Retinal pigment epithelial cell (primary cell): ENCODE measurements at regions not wholly inside any gene's neighbourhood (a gene's known extent, or its start where the extent isn't known, plus 50 kb on each side); places are given as distances from the start of the nearest gene placed in this dataset.

Experiments
- DNase-seq: peaks from one replicate; pipeline ENCODE4 v3.0.0-alpha.2; 2010; ENCODE audit warnings: low read depth
- H3K4me3 ChIP-seq: 2 replicates; pipeline ENCODE4 v1.5.1; 2011; ENCODE audit warnings: mild to moderate bottlenecking, low read length, control low read depth, moderate library complexity
- CTCF ChIP-seq: conservative IDR thresholded peaks from 2 replicates; pipeline ENCODE4 v1.5.1; 2011; ENCODE audit warnings: low read depth, low read length, control low read depth, inconsistent platforms

- DNase-seq, result no peak
- H3K4me3 ChIP-seq, result no peak overlapping the region
- TF ChIP-seq CTCF, result no peak
These were observed 67.5 kb downstream of the YIPF5 start for GRCh38 chr5:144102979-144103378.

GRCh38 chr5:144103611-144104485 is 66.6 kb downstream of the YIPF5 start:
- DNase-seq, result no peak
- no peak overlapping the region for H3K4me3 ChIP-seq
- no peak for TF ChIP-seq CTCF

- DNase-seq, result no peak
- H3K4me3 ChIP-seq, result no peak overlapping the region
- TF ChIP-seq CTCF, result no peak
These were observed 65.1 kb downstream of the YIPF5 start for GRCh38 chr5:144105371-144105770.

- no peak for TF ChIP-seq CTCF
- H3K4me3 ChIP-seq, result no peak overlapping the region
- no peak for DNase-seq
These were observed 62.3 kb downstream of the YIPF5 start for GRCh38 chr5:144108131-144108530.
